NT2/D1 (cell line): ENCODE measurements at regions not wholly inside any gene's neighbourhood (a gene's known extent, or its start where the extent isn't known, plus 50 kb on each side); places are given as distances from the start of the nearest gene placed in this dataset.

Experiments used
- SUZ12 ChIP-seq: IDR thresholded peaks from 2 replicates; pipeline ENCODE4 v1.6.1; 2011; ENCODE audit not compliant: insufficient read length, insufficient read depth; ENCODE audit errors: extremely low read depth
- ZNF274 ChIP-seq: IDR thresholded peaks from 2 replicates; pipeline ENCODE4 v1.6.1; 2011; ENCODE audit warnings: mild to moderate bottlenecking, low read depth, low read length

- TF ChIP-seq SUZ12 (no peak), ZNF274 (no peak)
Measured at GRCh38 chr16:9522614-9523013, 431.2 kb downstream of the HAPSTR1 start.
